ENCODE measurements at regions not wholly inside any gene's neighbourhood (a gene's known extent, or its start where the extent isn't known, plus 50 kb on each side); places are given as distances from the start of the nearest gene placed in this dataset.
"Not testable (repeated sequence)": the region's sequence is repeated elsewhere in the genome, so short reads cannot be mapped to it uniquely, and the experiment has no call there.

GRCh38 chr2:87500951-87501350, 246.9 kb upstream of the PLGLB2 start:
- not testable (repeated sequence) for DNase-seq (ENCODE audit: low spot score); FAIRE-seq

DNA sequence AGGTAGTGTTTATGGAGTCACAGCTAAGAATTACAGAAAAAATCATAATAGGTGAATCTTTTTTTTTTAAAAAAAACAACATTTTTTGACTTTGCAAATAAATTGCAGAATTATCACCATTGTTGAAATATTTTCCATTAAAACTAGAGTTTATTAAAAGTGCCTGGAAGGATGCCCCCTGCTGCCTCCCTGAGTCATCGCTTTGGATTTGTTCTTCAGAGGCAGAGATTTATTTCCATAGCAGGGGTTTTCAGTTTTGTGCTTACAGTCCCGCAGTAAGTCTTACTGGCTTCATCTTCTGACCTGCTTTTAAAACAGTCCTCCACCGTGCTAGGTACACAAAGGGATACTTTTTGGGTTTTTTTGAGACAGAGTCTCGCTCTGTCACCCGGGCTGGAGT, 244.9 kb upstream of the PLGLB2 start:
- FAIRE-seq; DNase-seq (ENCODE audit: low spot score): not testable (repeated sequence)

DNA sequence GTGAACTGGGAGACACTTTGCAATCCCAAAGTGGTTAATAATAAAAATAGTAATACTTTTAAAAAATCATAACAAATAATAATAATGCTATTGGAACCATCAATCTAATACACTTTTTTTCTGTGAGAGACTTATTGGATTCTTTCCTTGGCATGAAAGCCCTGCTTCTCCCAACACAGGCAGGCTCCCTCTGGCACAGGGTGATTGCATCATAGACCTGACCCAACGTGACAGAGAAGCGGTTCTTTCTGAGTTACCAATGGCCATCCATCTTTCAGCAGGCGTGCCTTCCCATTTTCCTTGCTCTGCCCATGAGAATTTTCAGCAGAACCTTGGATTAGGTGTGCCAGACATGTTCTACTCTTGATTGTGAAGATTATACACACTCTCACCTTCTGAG, 242.6 kb upstream of the PLGLB2 start:
- not testable (repeated sequence) for FAIRE-seq; DNase-seq (ENCODE audit: low spot score)

GRCh38 chr2:87505909-87506308, 242.0 kb upstream of the PLGLB2 start:
- DNase-seq (ENCODE audit: low spot score); FAIRE-seq: not testable (repeated sequence)

DNA sequence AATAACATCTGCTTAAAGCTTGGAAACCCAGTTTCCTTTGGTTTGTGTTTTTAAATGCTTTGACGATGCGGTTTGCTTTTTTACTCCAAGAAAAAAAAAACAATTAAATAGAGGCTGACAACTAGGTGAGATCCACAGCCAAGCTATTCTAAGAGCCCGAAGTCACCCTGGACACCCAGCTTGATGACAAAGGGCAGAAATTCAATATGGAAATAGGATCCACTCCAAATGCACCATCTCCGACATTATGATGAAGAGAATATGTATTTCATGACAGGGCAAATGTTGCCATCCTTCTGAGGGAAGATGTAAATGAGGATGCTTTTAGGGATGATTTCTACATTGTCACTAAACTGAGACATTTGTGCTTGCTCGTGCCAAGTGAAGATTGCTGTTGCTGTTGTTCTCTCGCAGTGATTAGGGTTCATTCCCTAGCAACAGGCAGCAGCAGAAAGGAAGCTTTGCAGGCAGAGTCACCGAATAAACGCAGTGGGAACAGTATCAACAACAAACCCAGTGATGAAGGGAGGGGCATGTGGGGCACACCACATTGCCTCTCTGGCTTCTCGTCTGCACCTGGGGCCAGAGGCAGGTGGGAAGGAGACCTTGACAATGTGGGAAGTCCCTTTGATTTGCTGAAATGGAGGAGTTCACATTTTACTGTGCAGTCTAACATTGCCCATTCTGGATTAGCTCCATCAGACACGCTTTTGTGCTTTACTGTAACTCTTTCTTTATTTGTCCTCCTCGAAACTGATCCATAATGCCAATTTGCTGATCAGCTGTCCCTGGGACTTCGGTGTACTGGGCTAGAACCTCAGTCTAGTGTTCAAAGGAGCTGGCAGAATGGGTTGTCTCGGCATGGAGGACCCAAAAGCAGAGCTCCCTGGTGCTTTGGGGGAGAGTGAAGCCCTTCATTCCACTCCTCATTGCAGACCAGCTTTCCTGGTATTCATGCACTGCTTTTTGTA, 240.2 kb upstream of the PLGLB2 start:
- not testable (repeated sequence) for FAIRE-seq; DNase-seq (ENCODE audit: low spot score)

DNA sequence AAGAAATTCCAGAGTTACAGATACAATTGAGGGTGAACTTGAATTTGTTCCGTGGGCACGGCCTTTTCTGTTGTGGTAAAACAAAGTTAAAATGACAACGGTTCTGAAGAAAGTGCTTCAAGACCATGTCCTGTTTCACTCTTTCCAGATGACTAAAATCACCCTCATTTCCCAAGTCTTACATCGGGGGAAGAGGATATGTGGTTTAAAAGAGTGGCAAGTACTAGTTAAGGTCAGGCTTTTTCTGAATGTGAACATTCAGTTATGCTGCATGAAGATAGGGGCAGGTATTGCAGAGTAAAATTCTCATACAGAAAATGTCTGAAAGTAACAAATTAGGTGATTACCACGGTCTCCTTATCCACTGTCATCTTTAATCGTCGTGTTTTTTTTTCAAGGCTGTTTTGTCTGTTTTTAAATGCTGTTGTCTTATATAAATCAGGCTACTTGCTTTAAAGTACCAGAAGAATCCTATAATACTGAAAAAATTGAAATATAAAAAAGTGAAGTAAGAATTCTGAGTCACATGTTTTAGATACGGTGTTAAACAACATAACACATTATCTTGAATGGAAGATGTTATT, 236.6 kb upstream of the PLGLB2 start:
- FAIRE-seq, result peak; percentile 81
- DNase-seq (ENCODE audit: low spot score), result not testable (repeated sequence)

- FAIRE-seq, result peak; percentile 88
- DNase-seq (ENCODE audit: low spot score), result peak; percentile 6
These were observed 234.9 kb upstream of the PLGLB2 start for GRCh38 chr2:87512864-87513530.

DNA sequence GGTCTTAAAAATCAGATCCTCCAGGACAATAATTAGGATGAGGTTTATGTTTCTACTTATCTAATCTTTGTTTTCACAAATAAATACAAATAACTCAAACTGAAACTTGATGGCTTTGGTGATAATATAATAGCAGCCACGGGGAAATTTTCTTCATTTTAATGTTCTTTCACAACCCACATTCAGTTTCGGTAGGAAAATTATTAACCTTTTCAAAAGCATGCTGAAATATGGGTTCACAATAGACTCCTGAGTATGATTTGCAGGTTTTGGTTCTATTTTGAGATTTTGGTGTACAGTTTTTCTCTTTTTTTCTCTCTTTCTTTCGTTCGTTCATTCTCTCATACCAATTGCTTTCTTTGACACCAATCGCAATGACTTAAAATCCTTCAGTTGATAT, 233.9 kb upstream of the PLGLB2 start:
- not testable (repeated sequence) for DNase-seq (ENCODE audit: low spot score); FAIRE-seq

DNA sequence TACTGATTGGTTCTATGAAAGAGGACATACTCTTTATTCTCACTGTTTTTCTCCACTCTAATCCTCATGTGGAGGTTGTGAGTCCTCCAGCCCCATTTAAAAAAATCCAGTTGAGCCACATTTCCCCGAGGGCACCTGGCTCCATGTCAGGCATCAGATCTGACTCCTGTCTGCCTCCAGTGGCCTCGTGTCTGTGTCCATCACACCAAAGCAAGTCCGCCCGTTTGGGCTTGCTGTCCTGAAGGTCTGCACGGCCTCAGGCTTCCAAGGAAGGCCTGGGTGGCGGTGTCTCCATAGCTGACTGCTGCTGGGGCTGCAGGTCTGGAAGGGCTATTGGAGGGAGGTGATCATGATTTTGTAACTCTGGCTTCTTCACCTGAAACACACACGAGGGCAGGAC, 233.4 kb upstream of the PLGLB2 start:
- not testable (repeated sequence) for FAIRE-seq; DNase-seq (ENCODE audit: low spot score)

DNA sequence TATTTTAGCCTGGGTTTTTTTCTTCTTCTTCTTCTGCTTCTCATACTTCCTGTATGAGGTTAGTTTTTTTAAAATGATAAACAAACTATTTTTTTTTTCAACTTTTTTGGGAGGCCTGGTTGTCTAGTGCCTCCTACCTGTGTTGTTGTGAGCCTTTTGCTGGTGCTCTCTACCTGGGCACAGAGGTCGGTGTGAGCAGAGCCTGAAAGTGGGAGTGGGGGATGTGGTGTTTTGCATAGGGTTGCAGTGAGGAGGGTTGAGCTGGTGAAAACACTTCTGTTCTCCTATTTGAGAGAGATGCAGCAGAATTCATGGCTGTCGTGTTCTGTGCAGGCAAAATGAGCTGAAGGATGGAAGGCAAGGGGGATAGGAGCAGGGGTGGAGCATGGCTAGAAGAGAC, 232.7 kb upstream of the PLGLB2 start:
- DNase-seq (ENCODE audit: low spot score); FAIRE-seq: not testable (repeated sequence)

GRCh38 chr2:87515875-87516274, 232.0 kb upstream of the PLGLB2 start:
- DNase-seq (ENCODE audit: low spot score); FAIRE-seq: not testable (repeated sequence)

DNA sequence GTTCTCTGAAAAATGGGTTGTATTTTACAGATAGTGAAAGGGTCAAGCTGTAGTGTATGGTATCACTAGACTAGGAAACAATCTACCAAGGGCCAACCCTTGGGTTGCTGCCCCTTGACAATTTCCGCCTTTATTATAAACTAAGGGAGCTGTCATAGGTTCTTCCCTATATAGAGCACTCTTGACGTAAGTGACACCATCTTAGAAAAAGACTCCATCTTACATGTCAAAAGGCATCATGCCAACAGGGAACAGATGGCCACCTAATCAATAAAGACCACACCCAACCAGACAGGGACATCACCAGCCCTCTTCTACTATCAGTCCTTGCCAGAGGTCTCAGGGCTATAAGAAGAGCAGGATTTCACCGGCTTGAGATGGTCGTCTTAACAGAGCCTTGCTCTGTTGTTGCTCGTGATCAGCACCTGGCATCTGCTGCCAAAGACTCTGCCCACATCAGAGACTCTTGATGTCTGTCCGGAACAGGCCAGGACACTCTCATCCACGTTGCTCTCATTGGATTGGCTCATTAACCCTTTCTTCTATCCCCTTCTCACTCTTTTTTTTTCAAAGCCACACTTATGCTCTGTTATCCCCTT, 231.4 kb upstream of the PLGLB2 start:
- not testable (repeated sequence) for FAIRE-seq; DNase-seq (ENCODE audit: low spot score)

DNA sequence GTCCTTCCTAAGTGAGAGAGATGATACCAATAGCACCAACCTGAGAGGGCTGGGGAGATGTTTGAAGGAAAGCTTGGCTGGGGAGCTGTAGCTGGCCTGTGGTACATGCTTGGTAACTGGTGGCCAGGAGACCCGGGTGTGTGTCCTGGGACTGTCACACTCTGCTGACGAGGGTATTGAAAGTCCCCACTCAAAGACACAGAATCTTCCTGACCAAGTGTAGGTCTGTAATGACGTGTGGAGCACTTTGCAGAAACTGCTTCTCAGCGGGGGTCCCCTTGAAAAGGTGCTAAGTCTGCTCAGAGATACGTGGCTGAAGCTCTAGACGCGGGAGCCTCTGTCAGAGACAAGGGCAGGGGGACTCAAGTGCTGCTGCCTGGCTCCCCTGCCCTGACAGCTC, 230.4 kb upstream of the PLGLB2 start:
- FAIRE-seq; DNase-seq (ENCODE audit: low spot score): not testable (repeated sequence)

DNA sequence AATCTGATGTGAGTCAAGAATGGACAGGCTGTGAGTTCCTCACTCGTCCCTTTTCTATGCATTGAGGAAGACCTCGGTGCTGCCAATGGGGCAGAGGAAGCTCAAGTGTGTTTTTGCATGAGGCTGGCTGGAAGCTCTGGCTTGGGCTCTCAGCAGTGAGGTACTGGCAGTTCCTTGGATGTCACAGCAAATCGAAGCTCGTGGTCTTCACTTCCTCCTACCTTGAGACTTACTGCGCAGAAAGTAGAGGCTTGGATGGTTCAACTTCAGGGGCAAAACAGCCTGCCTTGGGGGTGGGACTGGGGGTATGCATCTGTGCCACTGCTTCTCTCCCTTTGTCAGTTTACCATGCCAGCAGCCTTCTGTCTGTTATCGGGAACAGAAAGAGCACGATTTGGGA, 229.8 kb upstream of the PLGLB2 start:
- DNase-seq (ENCODE audit: low spot score); FAIRE-seq: not testable (repeated sequence)

DNA sequence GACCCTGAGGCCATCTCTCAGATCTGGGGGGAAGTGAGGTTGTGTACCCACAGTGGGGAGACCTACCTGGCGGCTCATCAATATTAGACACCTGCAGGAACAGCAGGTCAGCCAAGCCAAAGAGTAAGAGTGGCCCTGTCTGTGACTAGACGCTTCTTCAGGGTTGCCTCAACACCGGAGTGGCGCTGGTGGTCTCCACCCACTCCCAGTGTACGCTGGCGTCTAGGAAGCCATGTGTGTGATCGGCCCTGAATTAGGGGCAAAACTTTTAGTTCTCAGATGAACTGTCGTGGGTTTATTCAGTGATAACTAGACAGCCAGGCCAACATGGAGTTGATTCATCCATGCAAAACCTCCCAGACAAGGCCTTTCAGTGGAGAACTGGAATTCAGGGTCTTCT, 229.3 kb upstream of the PLGLB2 start:
- DNase-seq (ENCODE audit: low spot score); FAIRE-seq: not testable (repeated sequence)

- FAIRE-seq; DNase-seq (ENCODE audit: low spot score): not testable (repeated sequence)
These were observed 228.5 kb upstream of the PLGLB2 start for GRCh38 chr2:87519158-87520011.

DNA sequence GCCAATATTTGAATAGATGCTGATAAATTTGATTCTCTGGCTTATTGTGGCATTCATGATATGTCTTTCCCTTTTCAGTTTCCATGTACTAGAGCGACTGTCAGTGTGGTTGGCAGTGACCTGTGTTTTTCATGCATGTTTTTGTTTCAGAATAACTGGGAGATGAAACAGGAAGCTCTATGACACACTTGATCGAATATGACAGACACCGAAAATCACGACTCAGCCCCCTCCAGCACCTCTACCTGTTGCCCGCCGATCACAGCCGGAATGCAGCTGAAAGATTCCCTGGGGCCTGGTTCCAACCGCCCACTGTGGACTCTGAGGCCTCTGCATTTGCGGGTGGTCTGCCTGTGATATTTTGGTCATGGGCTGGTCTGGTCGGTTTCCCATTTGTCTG, 226.8 kb upstream of the PLGLB2 start:
- not testable (repeated sequence) for FAIRE-seq

GRCh38 chr2:87521489-87521888, 226.4 kb upstream of the PLGLB2 start:
- not testable (repeated sequence) for DNase-seq (ENCODE audit: low spot score); FAIRE-seq

More for the DNA sequence above, 226.8 kb upstream of the PLGLB2 start:
- DNase-seq (ENCODE audit: low spot score), result not testable (repeated sequence)

DNA sequence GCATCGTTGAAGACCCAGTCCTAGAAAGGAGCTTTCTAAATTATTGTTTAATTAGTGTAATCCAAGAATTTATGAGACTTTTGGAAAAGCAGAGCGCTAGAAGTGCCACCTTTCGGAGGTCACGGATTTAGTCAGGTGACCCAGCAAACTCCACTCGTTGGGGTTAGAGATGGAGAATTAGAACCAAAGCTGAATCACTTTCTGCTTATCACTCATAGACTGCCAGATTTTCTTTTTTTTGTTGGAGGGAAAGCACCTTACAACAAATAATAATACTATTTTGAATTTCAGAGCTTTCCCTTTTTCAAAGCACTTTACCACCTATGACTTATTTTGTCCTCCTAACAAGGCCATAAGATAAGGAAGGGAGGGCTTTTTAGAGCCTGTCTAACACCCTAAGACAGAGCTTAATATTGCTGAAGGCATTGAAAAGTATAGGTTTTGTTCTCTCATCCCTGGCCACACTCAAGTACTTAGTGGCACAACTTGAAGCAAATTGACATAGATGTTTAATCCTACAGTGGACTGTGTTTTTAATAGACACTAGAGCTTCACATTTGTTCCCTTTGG, 223.2 kb upstream of the PLGLB2 start:
- not testable (repeated sequence) for FAIRE-seq; DNase-seq (ENCODE audit: low spot score)
